Neural crest cell (in vitro differentiated cells): ENCODE measurements at regions not wholly inside any gene's neighbourhood (a gene's known extent, or its start where the extent isn't known, plus 50 kb on each side); places are given as distances from the start of the nearest gene placed in this dataset.
"Not testable (repeated sequence)": the region's sequence is repeated elsewhere in the genome, so short reads cannot be mapped to it uniquely, and the experiment has no call there.

Source experiments
- DNase-seq: peaks from one replicate; pipeline ENCODE4 v3.0.0; 2021; ENCODE audit warnings: low read depth, mixed read lengths, low spot score
- H3K27ac Mint-ChIP-seq: one replicate; pipeline ENCODE4 v1.8.0; 2021; ENCODE audit warnings: mild to moderate bottlenecking, mixed read lengths; ENCODE audit not compliant: unreplicated experiment
- H3K27me3 Mint-ChIP-seq: 2 replicates; pipeline ENCODE4 v1.8.0; 2021; ENCODE audit warnings: low read depth, mild to moderate bottlenecking, mixed read lengths
- H3K36me3 Mint-ChIP-seq: 2 replicates; pipeline ENCODE4 v1.8.0; 2021; ENCODE audit warnings: low read depth, mild to moderate bottlenecking, mixed read lengths
- H3K4me1 Mint-ChIP-seq: 2 replicates; pipeline ENCODE4 v1.8.0; 2021; ENCODE audit warnings: mixed read lengths
- H3K4me3 Mint-ChIP-seq: one replicate; pipeline ENCODE4 v1.8.0; 2021; ENCODE audit warnings: mild to moderate bottlenecking, mixed read lengths
- H3K9me3 Mint-ChIP-seq: 2 replicates; pipeline ENCODE4 v1.8.0; 2021; ENCODE audit warnings: mixed read lengths
- TF ChIP-seq, protein P1 (sequence below): fragments of 200-600 bp; sonication (generic); conservative IDR thresholded peaks from 2 replicates; pipeline ENCODE4 v1.5.0; 2021; ENCODE audit warnings: antibody characterized with exemption, mild to moderate bottlenecking

DNA sequence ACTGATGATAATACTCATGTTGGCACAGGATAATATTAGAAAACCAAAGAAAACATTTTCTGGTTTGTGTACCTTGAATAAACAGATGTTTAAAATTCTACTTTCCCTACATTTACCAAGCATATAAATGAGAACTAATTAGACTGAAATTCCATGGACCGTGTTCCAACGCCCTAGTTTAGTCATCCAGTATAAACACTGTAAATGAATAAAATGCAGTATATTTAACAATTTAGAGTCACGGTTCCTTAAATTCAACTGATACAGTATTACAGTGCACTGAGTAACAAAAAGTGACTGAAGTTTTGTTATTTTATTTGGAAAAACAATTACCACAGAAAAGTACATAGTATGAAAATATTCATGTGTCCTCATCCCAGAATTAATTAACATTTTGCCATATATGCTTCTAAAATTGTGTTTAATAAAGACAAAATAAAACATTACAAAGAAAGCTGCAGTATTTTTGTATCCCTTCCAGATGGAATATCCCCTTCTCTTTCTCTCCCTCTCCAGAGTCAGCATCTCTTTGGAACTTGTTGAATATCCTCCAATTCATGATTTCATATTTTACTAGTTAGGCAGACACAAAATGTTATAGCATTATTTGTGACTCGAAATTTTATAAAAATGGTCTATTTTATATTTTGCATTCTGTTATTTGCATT lies 112.5 kb downstream of the HMHB1 start:
- H3K36me3 Mint-ChIP-seq = no peaks in the 10 kb centered on the region
- H3K27me3 Mint-ChIP-seq = no peaks in the 10 kb centered on the region
- H3K4me1 Mint-ChIP-seq = no peaks in the 10 kb centered on the region
- DNase-seq = no peak
- H3K27ac Mint-ChIP-seq = no peak overlapping the region
- H3K4me3 Mint-ChIP-seq = no peak overlapping the region
- TF ChIP-seq, protein P1, sequence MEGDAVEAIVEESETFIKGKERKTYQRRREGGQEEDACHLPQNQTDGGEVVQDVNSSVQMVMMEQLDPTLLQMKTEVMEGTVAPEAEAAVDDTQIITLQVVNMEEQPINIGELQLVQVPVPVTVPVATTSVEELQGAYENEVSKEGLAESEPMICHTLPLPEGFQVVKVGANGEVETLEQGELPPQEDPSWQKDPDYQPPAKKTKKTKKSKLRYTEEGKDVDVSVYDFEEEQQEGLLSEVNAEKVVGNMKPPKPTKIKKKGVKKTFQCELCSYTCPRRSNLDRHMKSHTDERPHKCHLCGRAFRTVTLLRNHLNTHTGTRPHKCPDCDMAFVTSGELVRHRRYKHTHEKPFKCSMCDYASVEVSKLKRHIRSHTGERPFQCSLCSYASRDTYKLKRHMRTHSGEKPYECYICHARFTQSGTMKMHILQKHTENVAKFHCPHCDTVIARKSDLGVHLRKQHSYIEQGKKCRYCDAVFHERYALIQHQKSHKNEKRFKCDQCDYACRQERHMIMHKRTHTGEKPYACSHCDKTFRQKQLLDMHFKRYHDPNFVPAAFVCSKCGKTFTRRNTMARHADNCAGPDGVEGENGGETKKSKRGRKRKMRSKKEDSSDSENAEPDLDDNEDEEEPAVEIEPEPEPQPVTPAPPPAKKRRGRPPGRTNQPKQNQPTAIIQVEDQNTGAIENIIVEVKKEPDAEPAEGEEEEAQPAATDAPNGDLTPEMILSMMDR = no peak
- no peaks in the 10 kb centered on the region for H3K9me3 Mint-ChIP-seq

- not testable (repeated sequence) for H3K9me3 Mint-ChIP-seq, DNase-seq, H3K4me3 Mint-ChIP-seq, H3K27ac Mint-ChIP-seq, H3K36me3 Mint-ChIP-seq, H3K4me1 Mint-ChIP-seq, H3K27me3 Mint-ChIP-seq
Measured at GRCh38 chr5:143924979-143925325, 113.0 kb downstream of the HMHB1 start.

GRCh38 chr5:143929486-143929885 lies 117.5 kb downstream of the HMHB1 start:
- H3K4me1 Mint-ChIP-seq = no peaks in the 10 kb centered on the region
- no peak overlapping the region for H3K27ac Mint-ChIP-seq
- no peak for DNase-seq
- peaks cover 6% of the 10 kb centered on the region for H3K9me3 Mint-ChIP-seq
- no peaks in the 10 kb centered on the region for H3K27me3 Mint-ChIP-seq
- TF ChIP-seq, protein P1 = no peak
- no peak overlapping the region for H3K4me3 Mint-ChIP-seq
- peaks cover 3% of the 10 kb centered on the region for H3K36me3 Mint-ChIP-seq

- peaks cover 3% of the 10 kb centered on the region for H3K36me3 Mint-ChIP-seq
- H3K27ac Mint-ChIP-seq = no peak overlapping the region
- no peak for DNase-seq
- H3K4me3 Mint-ChIP-seq = no peak overlapping the region
- no peaks in the 10 kb centered on the region for H3K27me3 Mint-ChIP-seq
- H3K9me3 Mint-ChIP-seq = peaks cover 6% of the 10 kb centered on the region
- H3K4me1 Mint-ChIP-seq = no peaks in the 10 kb centered on the region
- TF ChIP-seq, protein P1 = no peak
Measured at GRCh38 chr5:143930561-143930960, 118.6 kb downstream of the HMHB1 start.

- DNase-seq = no peak
- Mint-ChIP-seq H3K9me3 (peaks cover 6% of the 10 kb centered on the region), H3K4me1 (no peaks in the 10 kb centered on the region), H3K27me3 (no peaks in the 10 kb centered on the region), H3K4me3 (no peak overlapping the region), H3K27ac (no peak overlapping the region), H3K36me3 (peaks cover 3% of the 10 kb centered on the region)
- TF ChIP-seq, protein P1 = no peak
Measured at GRCh38 chr5:143931476-143931875, 119.5 kb downstream of the HMHB1 start.

- Mint-ChIP-seq H3K36me3 (peaks cover 3% of the 10 kb centered on the region), H3K27me3 (no peaks in the 10 kb centered on the region), H3K4me1 (no peaks in the 10 kb centered on the region)
Measured at GRCh38 chr5:143931986-143932385, 120.0 kb downstream of the HMHB1 start.

More at GRCh38 chr5:143931986-143932385, 120.0 kb downstream of the HMHB1 start:
- TF ChIP-seq, protein P1 = no peak
- Mint-ChIP-seq H3K9me3 (peaks cover 10% of the 10 kb centered on the region), H3K4me3 (no peak overlapping the region), H3K27ac (peak overlapping the region; percentile 36)
- DNase-seq = no peak
